ENCODE measurements at regions not wholly inside any gene's neighbourhood (a gene's known extent, or its start where the extent isn't known, plus 50 kb on each side); places are given as distances from the start of the nearest gene placed in this dataset.

DNA sequence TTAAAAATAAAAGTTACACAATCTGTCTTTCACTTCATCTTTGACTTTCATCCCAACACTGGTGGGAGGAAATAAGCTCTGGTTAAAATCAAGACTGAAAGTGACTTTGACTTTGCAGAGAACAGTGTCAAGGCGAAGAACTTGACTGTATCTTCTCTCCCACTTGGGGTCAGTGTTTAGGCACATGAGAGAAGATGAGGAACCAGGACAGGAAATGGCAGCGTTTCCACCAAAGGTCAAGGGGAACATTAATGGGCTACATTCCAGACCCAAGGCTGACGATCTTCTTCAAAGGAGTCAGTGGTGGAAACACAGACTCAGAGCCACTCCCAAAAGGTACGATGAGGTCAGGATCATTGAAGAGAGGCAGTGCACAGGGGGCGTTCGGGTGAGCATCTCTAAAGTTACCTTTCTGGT, 409.5 kb downstream of the ARHGEF28 start:
- H3K27ac ChIP-seq (ENCODE audit: low read depth, low read length) = no peak overlapping the region
- no peaks in the 10 kb centered on the region for H3K27me3 ChIP-seq (ENCODE audit: control insufficient read depth, insufficient read depth, low read length)
- peak; percentile 48 for TF ChIP-seq CTCF (IDR thresholded peaks at IDR 0.05; ENCODE audit: low read depth, low read length)
- CTCF ChIA-PET = interaction anchor here (0.6 to 1.6 kb wide), 9 partner anchors 11 to 613 kb away, joined by 3 to 4 read pairs (median 3); partner anchors contain the start of gene ENC1
- H3K4me3 ChIP-seq (ENCODE audit: low read depth, low read length) = no peak overlapping the region
- DNase-seq (ENCODE audit: low read depth, low spot score) = no peak
- H3K9me3 ChIP-seq (ENCODE audit: control insufficient read depth, insufficient read depth, low read length) = no peaks in the 10 kb centered on the region
- POLR2A ChIA-PET = no interaction called here

DNA sequence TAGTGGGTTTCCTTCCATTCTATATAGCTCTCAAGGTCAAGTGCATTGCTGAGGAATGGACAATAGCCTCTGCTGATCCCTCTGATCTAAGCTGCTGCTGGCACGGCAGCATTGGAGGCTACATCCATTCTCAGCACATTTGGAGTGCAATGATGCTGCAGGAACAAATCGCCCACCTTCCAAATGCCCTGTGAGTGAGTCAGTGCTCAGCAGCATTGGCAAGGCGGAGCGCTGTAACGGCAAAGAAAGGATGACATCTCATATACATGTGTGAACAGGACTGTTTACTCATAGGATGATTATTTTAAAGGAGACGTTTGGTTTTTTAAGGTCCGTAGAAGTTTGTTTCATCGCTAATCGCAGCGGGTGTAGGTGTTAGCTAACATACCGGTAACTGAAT, 408.7 kb downstream of the ARHGEF28 start:
- no peak for TF ChIP-seq CTCF (IDR thresholded peaks at IDR 0.05; ENCODE audit: low read depth, low read length)
- Histone ChIP-seq H3K27ac (ENCODE audit: low read depth, low read length) (no peak overlapping the region), H3K4me3 (ENCODE audit: low read depth, low read length) (no peak overlapping the region), H3K27me3 (ENCODE audit: control insufficient read depth, insufficient read depth, low read length) (no peaks in the 10 kb centered on the region), H3K9me3 (ENCODE audit: control insufficient read depth, insufficient read depth, low read length) (no peaks in the 10 kb centered on the region)
- DNase-seq (ENCODE audit: low read depth, low spot score) = peak; percentile 64
- POLR2A ChIA-PET = no interaction called here
- CTCF ChIA-PET = interaction anchor here (0.6 to 1.1 kb wide), 4 partner anchors 133 to 614 kb away, joined by 3 to 4 read pairs (median 4); partner anchors contain the start of gene ENC1

DNA sequence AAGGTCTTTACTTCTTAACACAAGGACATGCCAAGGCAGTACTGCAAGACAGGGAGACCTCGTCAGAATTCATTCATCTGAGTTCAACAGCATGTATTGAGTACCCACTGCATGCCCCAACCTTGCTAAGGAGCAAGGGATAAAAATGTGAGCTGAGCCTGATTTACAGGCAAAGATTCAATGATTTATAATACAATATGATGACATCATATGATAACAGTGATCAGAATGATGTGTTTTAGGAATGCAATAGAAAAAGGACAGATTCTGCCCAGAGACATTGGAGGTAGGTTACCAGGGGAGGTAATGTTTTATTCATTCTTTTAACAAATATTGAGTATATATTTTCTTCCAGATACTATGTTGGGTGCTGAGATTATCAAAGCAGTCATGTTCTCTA, 406.6 kb downstream of the ARHGEF28 start:
- ChIA-PET POLR2A (no interaction called here), CTCF (no interaction called here)
- no peak for TF ChIP-seq CTCF (IDR thresholded peaks at IDR 0.05; ENCODE audit: low read depth, low read length)
- no peaks in the 10 kb centered on the region for H3K9me3 ChIP-seq (ENCODE audit: control insufficient read depth, insufficient read depth, low read length)
- H3K27ac ChIP-seq (ENCODE audit: low read depth, low read length) = no peak overlapping the region
- no peak overlapping the region for H3K4me3 ChIP-seq (ENCODE audit: low read depth, low read length)
- DNase-seq (ENCODE audit: low read depth, low spot score) = no peak
- no peaks in the 10 kb centered on the region for H3K27me3 ChIP-seq (ENCODE audit: control insufficient read depth, insufficient read depth, low read length)

DNA sequence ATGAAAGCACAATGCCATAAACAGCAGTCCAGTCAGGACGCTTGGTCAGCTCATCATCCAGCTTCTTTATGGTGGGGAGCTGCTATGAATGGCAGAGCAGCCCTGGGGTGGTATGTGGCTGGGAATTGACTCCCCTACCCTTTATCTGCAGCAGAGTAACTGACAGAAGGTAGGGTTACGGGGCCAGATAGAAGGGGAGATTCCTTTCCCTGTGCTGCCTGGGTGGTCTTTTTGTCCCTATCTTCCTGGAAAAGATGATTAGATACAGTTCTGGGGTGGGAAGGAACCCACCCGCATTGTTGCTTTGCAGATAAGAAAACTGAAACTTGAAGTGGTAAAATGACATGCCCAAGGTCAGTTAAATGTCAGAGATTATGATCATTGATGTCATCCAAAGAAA, 405.5 kb downstream of the ARHGEF28 start:
- TF ChIP-seq CTCF (IDR thresholded peaks at IDR 0.05; ENCODE audit: low read depth, low read length) = no peak
- Histone ChIP-seq H3K27me3 (ENCODE audit: control insufficient read depth, insufficient read depth, low read length) (no peaks in the 10 kb centered on the region), H3K4me3 (ENCODE audit: low read depth, low read length) (no peak overlapping the region), H3K27ac (ENCODE audit: low read depth, low read length) (no peak overlapping the region), H3K9me3 (ENCODE audit: control insufficient read depth, insufficient read depth, low read length) (no peaks in the 10 kb centered on the region)
- no peak for DNase-seq (ENCODE audit: low read depth, low spot score)
- POLR2A ChIA-PET = no interaction called here
- CTCF ChIA-PET = no interaction called here

GRCh38 chr5:74030821-74031220, 404.8 kb downstream of the ARHGEF28 start:
- no peaks in the 10 kb centered on the region for H3K9me3 ChIP-seq (ENCODE audit: control insufficient read depth, insufficient read depth, low read length)
- ChIA-PET CTCF (no interaction called here), POLR2A (no interaction called here)
- no peak for DNase-seq (ENCODE audit: low read depth, low spot score)
- H3K27ac ChIP-seq (ENCODE audit: low read depth, low read length) = no peak overlapping the region
- H3K27me3 ChIP-seq (ENCODE audit: control insufficient read depth, insufficient read depth, low read length) = no peaks in the 10 kb centered on the region
- H3K4me3 ChIP-seq (ENCODE audit: low read depth, low read length) = no peak overlapping the region
- TF ChIP-seq CTCF (IDR thresholded peaks at IDR 0.05; ENCODE audit: low read depth, low read length) = no peak
